Fibroblast of lung (primary cell): ENCODE measurements at regions not wholly inside any gene's neighbourhood (a gene's known extent, or its start where the extent isn't known, plus 50 kb on each side); places are given as distances from the start of the nearest gene placed in this dataset.

Experiments used
- DNase-seq, 2 donors: peaks; one replicate each; pipeline versions ENCODE4 v3.0.0 to v3.0.0-alpha.2; 2010; ENCODE audit warnings: low read depth in 2 of 2
- H2AFZ ChIP-seq: 2 replicates; pipeline ENCODE4 v1.5.1; 2012; ENCODE audit warnings: low read length, control low read depth, inconsistent platforms
- H3K27ac ChIP-seq: 2 replicates; pipeline ENCODE4 v1.5.1; 2011; ENCODE audit warnings: low read length, control low read depth; ENCODE audit not compliant: insufficient read depth
- H3K27me3 ChIP-seq: 2 replicates; pipeline ENCODE4 v1.5.1; 2011; ENCODE audit warnings: mild to moderate bottlenecking, low read length; ENCODE audit not compliant: control insufficient read depth, insufficient read depth
- H3K36me3 ChIP-seq: 2 replicates; pipeline ENCODE4 v1.5.1; 2011; ENCODE audit warnings: low read length; ENCODE audit not compliant: control insufficient read depth, insufficient read depth
- H3K4me1 ChIP-seq: 2 replicates; pipeline ENCODE4 v1.5.1; 2011; ENCODE audit warnings: low read length; ENCODE audit not compliant: control insufficient read depth, insufficient read depth; ENCODE audit errors: extremely low read depth
- H3K4me2 ChIP-seq: 2 replicates; pipeline ENCODE4 v1.5.1; 2011; ENCODE audit warnings: low read length, control low read depth; ENCODE audit not compliant: insufficient read depth; ENCODE audit errors: extremely low read depth
- H3K4me3 ChIP-seq, 4 experiments: fragments of 200-600 bp in 1 of 4; sonication (generic) in 1 of 4; replicated peaks in 1 of 4; 2 replicates each; pipeline ENCODE4 v1.5.1; 2011 to 2016; ENCODE audit warnings: low read length in 4 of 4, low read depth in 3 of 4, mild to moderate bottlenecking in 3 of 4, control low read depth in 2 of 4, inconsistent platforms in 1 of 4, mixed read lengths in 1 of 4; ENCODE audit not compliant: insufficient read depth in 1 of 4; ENCODE audit errors: control extremely low read depth in 1 of 4
- H3K79me2 ChIP-seq: 2 replicates; pipeline ENCODE4 v1.5.1; 2012; ENCODE audit warnings: mild to moderate bottlenecking, low read length, inconsistent platforms; ENCODE audit not compliant: control insufficient read depth, insufficient read depth
- H3K9ac ChIP-seq: 2 replicates; pipeline ENCODE4 v1.5.1; 2011; ENCODE audit warnings: mild to moderate bottlenecking, low read length, control low read depth; ENCODE audit not compliant: insufficient read depth
- H3K9me3 ChIP-seq: 2 replicates; pipeline ENCODE4 v1.5.1; 2012; ENCODE audit warnings: low read depth, low read length; ENCODE audit not compliant: control insufficient read depth, insufficient read depth
- H4K20me1 ChIP-seq: 2 replicates; pipeline ENCODE4 v1.5.1; 2011; ENCODE audit warnings: low read length; ENCODE audit not compliant: control insufficient read depth, insufficient read depth; ENCODE audit errors: extremely low read depth
- EZH2 ChIP-seq: IDR thresholded peaks from 2 replicates; pipeline ENCODE4 v1.5.1; 2012; ENCODE audit warnings: low read length, control low read depth, mild to moderate bottlenecking; ENCODE audit errors: missing control alignments
- TF ChIP-seq, protein P1 (sequence below), 2 donors: IDR thresholded peaks in 1 of 2; conservative IDR thresholded peaks in 1 of 2; 1 replicate in 1 of 2; 2 replicates in 1 of 2; pipeline ENCODE4 v1.5.1; 2011 to 2012; ENCODE audit warnings: low read length in 2 of 2, control low read depth in 1 of 2, inconsistent platforms in 1 of 2, low read depth in 1 of 2, mild to moderate bottlenecking in 1 of 2

DNA sequence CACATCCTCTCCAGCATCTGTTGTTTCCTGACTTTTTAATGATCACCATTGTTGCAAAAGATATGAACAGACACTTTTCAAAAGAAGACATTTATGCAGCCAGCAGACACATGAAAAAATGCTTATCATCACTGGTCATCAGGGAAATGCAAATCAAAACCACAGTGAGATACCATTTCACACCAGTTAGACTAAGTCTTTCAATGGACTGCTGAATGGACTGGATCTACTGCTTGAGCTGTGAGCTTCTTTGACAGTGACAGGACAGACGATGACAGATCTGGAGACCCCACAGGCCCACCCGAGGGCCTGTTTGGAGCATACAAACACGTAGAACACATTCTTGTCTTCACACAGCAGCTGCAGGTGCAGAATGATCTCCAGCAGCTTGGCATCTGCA is 266.1 kb upstream of the RIOK2 start:
- no peak for DNase-seq
- Histone ChIP-seq H3K27ac (no peak overlapping the region), H3K4me2 (no peak overlapping the region), H3K4me1 (no peaks in the 10 kb centered on the region), H4K20me1 (no peaks in the 10 kb centered on the region), H3K9me3 (no peaks in the 10 kb centered on the region), H3K4me3 (no peak overlapping the region), H2AFZ (no peak overlapping the region), H3K27me3 (no peaks in the 10 kb centered on the region), H3K79me2 (no peaks in the 10 kb centered on the region), H3K36me3 (no peaks in the 10 kb centered on the region), H3K9ac (no peak overlapping the region)
- TF ChIP-seq, protein P1, sequence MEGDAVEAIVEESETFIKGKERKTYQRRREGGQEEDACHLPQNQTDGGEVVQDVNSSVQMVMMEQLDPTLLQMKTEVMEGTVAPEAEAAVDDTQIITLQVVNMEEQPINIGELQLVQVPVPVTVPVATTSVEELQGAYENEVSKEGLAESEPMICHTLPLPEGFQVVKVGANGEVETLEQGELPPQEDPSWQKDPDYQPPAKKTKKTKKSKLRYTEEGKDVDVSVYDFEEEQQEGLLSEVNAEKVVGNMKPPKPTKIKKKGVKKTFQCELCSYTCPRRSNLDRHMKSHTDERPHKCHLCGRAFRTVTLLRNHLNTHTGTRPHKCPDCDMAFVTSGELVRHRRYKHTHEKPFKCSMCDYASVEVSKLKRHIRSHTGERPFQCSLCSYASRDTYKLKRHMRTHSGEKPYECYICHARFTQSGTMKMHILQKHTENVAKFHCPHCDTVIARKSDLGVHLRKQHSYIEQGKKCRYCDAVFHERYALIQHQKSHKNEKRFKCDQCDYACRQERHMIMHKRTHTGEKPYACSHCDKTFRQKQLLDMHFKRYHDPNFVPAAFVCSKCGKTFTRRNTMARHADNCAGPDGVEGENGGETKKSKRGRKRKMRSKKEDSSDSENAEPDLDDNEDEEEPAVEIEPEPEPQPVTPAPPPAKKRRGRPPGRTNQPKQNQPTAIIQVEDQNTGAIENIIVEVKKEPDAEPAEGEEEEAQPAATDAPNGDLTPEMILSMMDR (conservative IDR thresholded peaks at IDR 0.05 in 1 of 2, IDR thresholded peaks at IDR 0.05 in 1 of 2; ENCODE audit: low read depth in 1 of 2, low read length in 2 of 2) = no peak
- TF ChIP-seq EZH2 = no peak

DNA sequence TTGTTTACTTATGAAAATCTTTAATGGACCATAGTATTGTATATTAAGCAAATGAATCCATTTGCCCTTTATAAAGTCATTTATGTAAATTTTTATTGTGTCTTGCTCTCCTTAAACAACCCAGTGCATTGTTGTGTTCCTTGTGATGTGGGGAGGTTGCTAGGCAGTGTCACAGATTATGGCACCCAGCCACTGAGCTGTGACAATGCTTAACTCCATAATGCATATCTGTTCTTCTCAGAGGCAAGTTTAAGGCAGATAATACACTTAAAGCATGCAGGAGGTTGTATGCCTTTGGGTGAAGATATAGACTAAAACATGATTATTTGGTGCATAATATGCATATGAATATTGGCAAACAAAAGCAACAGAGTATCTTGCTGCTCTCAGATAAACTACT is 269.6 kb upstream of the RIOK2 start:
- Histone ChIP-seq H3K9ac (no peak overlapping the region), H3K36me3 (no peaks in the 10 kb centered on the region), H3K27ac (no peak overlapping the region), H3K27me3 (no peaks in the 10 kb centered on the region), H3K4me1 (no peaks in the 10 kb centered on the region), H3K4me2 (no peak overlapping the region), H3K79me2 (no peaks in the 10 kb centered on the region), H3K9me3 (no peaks in the 10 kb centered on the region), H4K20me1 (no peaks in the 10 kb centered on the region), H3K4me3 (no peak overlapping the region), H2AFZ (no peak overlapping the region)
- TF ChIP-seq EZH2 = no peak
- TF ChIP-seq, protein P1 (conservative IDR thresholded peaks at IDR 0.05 in 1 of 2, IDR thresholded peaks at IDR 0.05 in 1 of 2; ENCODE audit: low read depth in 1 of 2, low read length in 2 of 2) = no peak
- no peak for DNase-seq

DNA sequence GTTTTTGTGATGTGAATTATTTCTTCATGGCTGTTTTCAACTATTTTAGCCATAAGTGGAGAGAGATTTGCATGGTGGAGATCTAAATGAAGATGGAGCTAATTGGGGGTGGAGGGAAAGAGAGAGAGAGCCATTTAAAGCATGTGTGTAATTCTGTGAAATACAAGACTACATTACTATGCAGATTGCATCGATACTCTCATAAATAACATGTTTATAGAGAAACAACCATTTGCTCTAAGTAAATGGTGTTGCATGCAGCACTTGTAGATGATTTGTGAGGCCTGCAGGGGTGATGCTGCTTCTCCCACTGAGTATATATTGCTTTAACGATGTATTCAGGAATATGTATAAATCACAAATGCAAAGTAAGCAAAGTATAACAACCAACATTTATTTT is 270.2 kb upstream of the RIOK2 start:
- DNase-seq = no peak
- no peaks in the 10 kb centered on the region for H3K79me2 ChIP-seq
- no peaks in the 10 kb centered on the region for H3K4me1 ChIP-seq
- H3K27me3 ChIP-seq = no peaks in the 10 kb centered on the region
- no peak overlapping the region for H2AFZ ChIP-seq
- H3K36me3 ChIP-seq = no peaks in the 10 kb centered on the region
- H3K4me2 ChIP-seq = no peak overlapping the region
- H3K27ac ChIP-seq = no peak overlapping the region
- H3K9me3 ChIP-seq = no peaks in the 10 kb centered on the region
- H3K9ac ChIP-seq = no peak overlapping the region
- TF ChIP-seq, protein P1 (conservative IDR thresholded peaks at IDR 0.05 in 1 of 2, IDR thresholded peaks at IDR 0.05 in 1 of 2; ENCODE audit: low read depth in 1 of 2, low read length in 2 of 2) = no peak
- no peak for TF ChIP-seq EZH2
- no peaks in the 10 kb centered on the region for H4K20me1 ChIP-seq
- no peak overlapping the region for H3K4me3 ChIP-seq
